ENCODE measurements at regions not wholly inside any gene's neighbourhood (a gene's known extent, or its start where the extent isn't known, plus 50 kb on each side); places are given as distances from the start of the nearest gene placed in this dataset.
A peak's percentile ranks its signal among the peaks of the same experiment; 100 is the strongest.

GRCh38 chr5:62138607-62139006 lies 167.4 kb upstream of the KIF2A start:
- Histone ChIP-seq H3K27me3 (no peaks in the 10 kb centered on the region), H3K36me3 (no peaks in the 10 kb centered on the region), H3K4me3 (no peak overlapping the region), H3K4me1 (no peaks in the 10 kb centered on the region), H3K27ac (no peak overlapping the region), H3K9me3 (no peaks in the 10 kb centered on the region)
- no peak for DNase-seq
- no peak for TF ChIP-seq CTCF (IDR thresholded peaks at IDR 0.05)
- TF ChIP-seq POLR2A (IDR thresholded peaks at IDR 0.05), result no peak

DNA sequence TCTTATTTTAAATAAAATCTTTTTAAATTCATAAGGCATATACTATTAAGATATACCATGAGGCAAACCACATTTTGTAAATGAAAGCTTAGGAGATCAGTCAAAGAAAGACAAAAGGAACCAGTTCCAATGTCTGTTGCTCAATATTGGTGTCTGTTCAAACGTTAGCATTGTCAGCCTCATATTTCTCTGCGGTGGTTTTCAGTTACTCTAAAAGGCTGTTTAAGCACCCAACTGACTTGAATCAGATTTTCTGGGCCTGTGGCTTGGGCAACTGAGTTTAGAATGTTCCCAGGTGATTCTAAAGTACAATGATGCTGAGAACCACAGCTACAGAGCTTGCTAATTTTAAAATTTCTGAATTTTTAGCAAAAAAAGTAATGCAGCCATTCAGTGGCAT lies 166.3 kb upstream of the KIF2A start:
- no peak overlapping the region for H3K27ac ChIP-seq
- no peaks in the 10 kb centered on the region for H3K27me3 ChIP-seq
- H3K4me3 ChIP-seq, result no peak overlapping the region
- H3K9me3 ChIP-seq, result no peaks in the 10 kb centered on the region
- no peaks in the 10 kb centered on the region for H3K4me1 ChIP-seq
- no peaks in the 10 kb centered on the region for H3K36me3 ChIP-seq
- TF ChIP-seq POLR2A (IDR thresholded peaks at IDR 0.05) (no peak), CTCF (IDR thresholded peaks at IDR 0.05) (no peak)
- DNase-seq, result no peak

- H3K36me3 ChIP-seq, result no peaks in the 10 kb centered on the region
- TF ChIP-seq POLR2A (IDR thresholded peaks at IDR 0.05), result no peak
- TF ChIP-seq CTCF (IDR thresholded peaks at IDR 0.05), result no peak
- H3K4me1 ChIP-seq, result no peaks in the 10 kb centered on the region
- H3K9me3 ChIP-seq, result no peaks in the 10 kb centered on the region
- H3K27me3 ChIP-seq, result no peaks in the 10 kb centered on the region
- DNase-seq, result no peak
- H3K27ac ChIP-seq, result no peak overlapping the region
- H3K4me3 ChIP-seq, result no peak overlapping the region
These were observed 163.7 kb upstream of the KIF2A start for GRCh38 chr5:62142351-62142750.

DNA sequence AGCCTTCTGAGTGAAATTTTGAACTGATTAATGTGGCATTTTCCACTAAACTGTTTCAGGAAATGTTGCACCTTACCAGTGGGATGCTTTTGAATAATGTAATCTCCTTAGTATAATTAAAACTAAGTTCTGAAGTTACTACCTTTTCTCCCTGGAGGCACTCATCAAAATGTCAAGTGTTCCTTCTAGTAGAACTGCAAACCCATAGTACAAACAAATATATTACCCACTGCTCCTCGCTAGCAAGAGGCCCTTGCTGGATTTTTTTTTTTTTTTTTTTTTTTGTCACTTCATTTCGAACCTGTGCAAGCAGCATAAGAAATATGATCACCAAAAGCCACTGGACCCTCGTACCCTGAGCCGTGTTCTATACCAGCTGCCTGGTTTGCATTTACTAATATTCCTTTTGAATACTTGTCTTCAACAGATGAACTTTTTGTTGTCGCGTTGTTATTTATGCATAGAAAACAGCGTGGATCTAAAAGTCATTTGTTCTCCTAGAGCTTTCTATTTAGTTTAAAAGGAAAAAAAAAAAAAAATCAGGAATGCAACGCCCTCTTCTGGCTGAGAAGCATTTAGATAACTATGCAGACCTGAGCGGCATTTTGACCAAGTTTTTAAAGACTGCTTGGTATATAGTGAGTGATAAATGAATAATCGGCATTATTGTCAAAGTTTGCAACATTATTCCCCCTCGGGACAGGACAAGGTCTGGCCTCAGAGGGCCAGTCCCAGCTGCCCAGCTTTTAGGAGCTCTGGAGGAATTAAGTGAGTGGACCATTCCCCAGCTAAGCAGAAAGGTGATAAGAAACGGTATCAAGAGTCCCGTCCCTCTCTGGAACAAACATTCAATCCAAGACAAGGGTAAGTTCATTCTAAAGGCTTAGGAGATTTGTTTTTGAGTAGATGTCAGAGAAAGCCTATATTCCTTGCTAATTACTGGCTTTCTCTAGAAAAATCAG lies 162.5 kb upstream of the KIF2A start:
- no peaks in the 10 kb centered on the region for H3K9me3 ChIP-seq
- H3K36me3 ChIP-seq, result no peaks in the 10 kb centered on the region
- H3K4me1 ChIP-seq, result no peaks in the 10 kb centered on the region
- no peak for DNase-seq
- TF ChIP-seq CTCF (IDR thresholded peaks at IDR 0.05), result peak in 3 of 6 experiments; percentile 15 to 33 (median 27)
- TF ChIP-seq POLR2A (IDR thresholded peaks at IDR 0.05), result no peak
- no peaks in the 10 kb centered on the region for H3K27me3 ChIP-seq
- no peak overlapping the region for H3K27ac ChIP-seq
- no peak overlapping the region for H3K4me3 ChIP-seq

GRCh38 chr5:62144401-62145022 lies 161.5 kb upstream of the KIF2A start:
- no peak for DNase-seq
- Histone ChIP-seq H3K4me1 (no peaks in the 10 kb centered on the region), H3K9me3 (no peaks in the 10 kb centered on the region), H3K36me3 (no peaks in the 10 kb centered on the region), H3K27ac (no peak overlapping the region), H3K27me3 (no peaks in the 10 kb centered on the region), H3K4me3 (no peak overlapping the region)
- no peak for TF ChIP-seq CTCF (IDR thresholded peaks at IDR 0.05)
- no peak for TF ChIP-seq POLR2A (IDR thresholded peaks at IDR 0.05)
